H9 (cell line): ENCODE measurements at regions not wholly inside any gene's neighbourhood (a gene's known extent, or its start where the extent isn't known, plus 50 kb on each side); places are given as distances from the start of the nearest gene placed in this dataset.
A peak's percentile ranks its signal among the peaks of the same experiment; 100 is the strongest.

ENCODE experiments used
- DNase-seq: peaks from one replicate; pipeline ENCODE4 v3.0.0-alpha.2; 2017
- H2AFZ ChIP-seq: one replicate; pipeline ENCODE4 v1.6.1; 2013; ENCODE audit warnings: mild to moderate bottlenecking, low read length, control low read depth, moderate library complexity
- H2AK5ac ChIP-seq: 2 replicates; pipeline ENCODE4 v1.6.1; 2013; ENCODE audit warnings: low read length, control low read depth, mixed read lengths; ENCODE audit not compliant: insufficient read length
- H2BK120ac ChIP-seq: one replicate; pipeline ENCODE4 v1.6.1; 2013; ENCODE audit warnings: low read depth, mild to moderate bottlenecking, low read length, control low read depth, inconsistent platforms; ENCODE audit not compliant: poor library complexity, severe bottlenecking
- H2BK12ac ChIP-seq: 2 replicates; pipeline ENCODE4 v1.6.1; 2013; ENCODE audit warnings: low read length, control low read depth, mixed read lengths, low read depth; ENCODE audit not compliant: insufficient read length
- H2BK15ac ChIP-seq: 2 replicates; pipeline ENCODE4 v1.6.1; 2013; ENCODE audit warnings: low read depth, low read length, control low read depth
- H2BK20ac ChIP-seq: one replicate; pipeline ENCODE4 v1.6.1; 2013; ENCODE audit warnings: low read depth, mild to moderate bottlenecking, low read length, control low read depth, inconsistent platforms; ENCODE audit not compliant: poor library complexity, severe bottlenecking
- H2BK5ac ChIP-seq: 2 replicates; pipeline ENCODE4 v1.6.1; 2013; ENCODE audit warnings: low read length, control low read depth, mixed read lengths; ENCODE audit not compliant: insufficient read length
- H3K14ac ChIP-seq: 2 replicates; pipeline ENCODE4 v1.6.1; 2013; ENCODE audit warnings: low read length, control low read depth; ENCODE audit not compliant: insufficient read depth
- H3K18ac ChIP-seq: 2 replicates; pipeline ENCODE4 v1.6.1; 2013; ENCODE audit warnings: low read depth, mild to moderate bottlenecking, mixed read lengths, low read length, control low read depth; ENCODE audit not compliant: insufficient read length
- H3K23ac ChIP-seq: 2 replicates; pipeline ENCODE4 v1.6.1; 2013; ENCODE audit warnings: low read length, control low read depth, mixed read lengths, low read depth; ENCODE audit not compliant: insufficient read length
- H3K23me2 ChIP-seq: 2 replicates; pipeline ENCODE4 v1.6.1; 2013; ENCODE audit warnings: low read depth, mild to moderate bottlenecking, mixed read lengths, low read length, control low read depth; ENCODE audit not compliant: insufficient read length, poor library complexity, severe bottlenecking
- H3K27ac ChIP-seq: 2 replicates; pipeline ENCODE4 v1.5.1; 2013; ENCODE audit warnings: low read length, control low read depth, mixed read lengths, low read depth; ENCODE audit not compliant: insufficient read length
- H3K27me3 ChIP-seq: 2 replicates; pipeline ENCODE4 v1.6.1; 2013; ENCODE audit warnings: low read length, control low read depth, inconsistent platforms; ENCODE audit not compliant: insufficient read depth
- H3K4ac ChIP-seq: 2 replicates; pipeline ENCODE4 v1.6.1; 2013; ENCODE audit warnings: low read depth, mild to moderate bottlenecking, control low read depth, inconsistent platforms, low read length, moderate library complexity
- H3K4me1 ChIP-seq: 2 replicates; pipeline ENCODE4 v1.6.1; 2013; ENCODE audit warnings: low read length, control low read depth, inconsistent platforms; ENCODE audit not compliant: insufficient read depth
- H3K4me2 ChIP-seq: 2 replicates; pipeline ENCODE4 v1.6.1; 2013; ENCODE audit warnings: low read length, control low read depth, mixed read lengths; ENCODE audit not compliant: insufficient read length, insufficient read depth
- H3K56ac ChIP-seq: 2 replicates; pipeline ENCODE4 v1.6.1; 2013; ENCODE audit warnings: low read depth, mild to moderate bottlenecking, mixed read lengths, low read length, control low read depth; ENCODE audit not compliant: insufficient read length
- H3K79me1 ChIP-seq: 2 replicates; pipeline ENCODE4 v1.6.1; 2013; ENCODE audit warnings: low read depth, mild to moderate bottlenecking, moderate library complexity, low read length, control low read depth, inconsistent platforms; ENCODE audit not compliant: insufficient read depth, poor library complexity, severe bottlenecking
- H3K79me2 ChIP-seq: 2 replicates; pipeline ENCODE4 v1.6.1; 2013; ENCODE audit warnings: low read length, control low read depth, inconsistent platforms; ENCODE audit not compliant: insufficient read depth
- H3K9ac ChIP-seq: 2 replicates; pipeline ENCODE4 v1.6.1; 2013; ENCODE audit warnings: low read length, control low read depth, mixed read lengths; ENCODE audit not compliant: insufficient read length; ENCODE audit errors: extremely low read depth
- H3K9me3 ChIP-seq: one replicate; pipeline ENCODE4 v1.6.1; 2013; ENCODE audit warnings: low read depth, low read length, inconsistent platforms; ENCODE audit not compliant: control insufficient read depth
- H3T11ph ChIP-seq: one replicate; pipeline ENCODE4 v1.6.1; 2013; ENCODE audit warnings: mild to moderate bottlenecking, low read length, control low read depth, inconsistent platforms
- H4K20me1 ChIP-seq: one replicate; pipeline ENCODE4 v1.6.1; 2013; ENCODE audit not compliant: control insufficient read depth, insufficient read length, insufficient read depth
- H4K5ac ChIP-seq: 2 replicates; pipeline ENCODE4 v1.6.1; 2013; ENCODE audit warnings: low read depth, mild to moderate bottlenecking, mixed read lengths, low read length, control low read depth; ENCODE audit not compliant: insufficient read length
- H4K8ac ChIP-seq: replicated peaks from 2 replicates; pipeline ENCODE4 v1.6.1; 2013; ENCODE audit warnings: low read length, control low read depth, mixed read lengths, low read depth; ENCODE audit not compliant: insufficient read length
- H4K91ac ChIP-seq: 2 replicates; pipeline ENCODE4 v1.6.1; 2013; ENCODE audit warnings: low read depth, mild to moderate bottlenecking, moderate library complexity, mixed read lengths, low read length, control low read depth; ENCODE audit not compliant: insufficient read length
- H3K27ac Mint-ChIP-seq, 3 experiments: 2 replicates in 2 of 3; 3 replicates in 1 of 3; pipeline ENCODE4 v1.8.0; 2020 to 2021; ENCODE audit warnings: mixed read lengths in 3 of 3, mild to moderate bottlenecking in 1 of 3, moderate library complexity in 1 of 3
- H3K27me3 Mint-ChIP-seq: 2 replicates; pipeline ENCODE4 v1.8.0; 2021; ENCODE audit warnings: low read depth, mild to moderate bottlenecking, moderate library complexity, mixed read lengths
- H3K36me3 Mint-ChIP-seq, 3 experiments: 2 replicates in 2 of 3; 3 replicates in 1 of 3; pipeline ENCODE4 v1.8.0; 2020 to 2021; ENCODE audit warnings: low read depth in 3 of 3, mixed read lengths in 3 of 3; ENCODE audit not compliant: insufficient read depth in 1 of 3
- H3K4me1 Mint-ChIP-seq, 2 experiments: 2 replicates each; pipeline ENCODE4 v1.8.0; 2020; ENCODE audit warnings: mixed read lengths in 2 of 2
- H3K4me3 Mint-ChIP-seq, 2 experiments: 2 replicates in 1 of 2; 3 replicates in 1 of 2; pipeline ENCODE4 v1.8.0; 2020 to 2021; ENCODE audit warnings: mild to moderate bottlenecking in 2 of 2, mixed read lengths in 2 of 2, moderate library complexity in 1 of 2
- H3K9me3 Mint-ChIP-seq, 2 experiments: 2 replicates in 1 of 2; 3 replicates in 1 of 2; pipeline ENCODE4 v1.8.0; 2020; ENCODE audit warnings: mild to moderate bottlenecking in 2 of 2, mixed read lengths in 2 of 2, moderate library complexity in 1 of 2
- CTCF ChIP-seq: fragments of 200-600 bp; sonication (generic); conservative IDR thresholded peaks from 3 replicates; pipeline ENCODE4 v1.8.0; 2021; ENCODE audit warnings: antibody characterized with exemption, mild to moderate bottlenecking
- WGBS: extraction: QIAGEN DNeasy Blood & Tissue Kit; methylation state at CpG from one replicate; pipeline ENCODE4 v1.1.7; 2013; ENCODE audit warnings: missing lambda C conversion rate, low lambda C conversion rate, mixed read lengths; ENCODE audit not compliant: insufficient read length; ENCODE audit errors: extremely low coverage; 5-methylcytosine and 5-hydroxymethylcytosine counted together

DNA sequence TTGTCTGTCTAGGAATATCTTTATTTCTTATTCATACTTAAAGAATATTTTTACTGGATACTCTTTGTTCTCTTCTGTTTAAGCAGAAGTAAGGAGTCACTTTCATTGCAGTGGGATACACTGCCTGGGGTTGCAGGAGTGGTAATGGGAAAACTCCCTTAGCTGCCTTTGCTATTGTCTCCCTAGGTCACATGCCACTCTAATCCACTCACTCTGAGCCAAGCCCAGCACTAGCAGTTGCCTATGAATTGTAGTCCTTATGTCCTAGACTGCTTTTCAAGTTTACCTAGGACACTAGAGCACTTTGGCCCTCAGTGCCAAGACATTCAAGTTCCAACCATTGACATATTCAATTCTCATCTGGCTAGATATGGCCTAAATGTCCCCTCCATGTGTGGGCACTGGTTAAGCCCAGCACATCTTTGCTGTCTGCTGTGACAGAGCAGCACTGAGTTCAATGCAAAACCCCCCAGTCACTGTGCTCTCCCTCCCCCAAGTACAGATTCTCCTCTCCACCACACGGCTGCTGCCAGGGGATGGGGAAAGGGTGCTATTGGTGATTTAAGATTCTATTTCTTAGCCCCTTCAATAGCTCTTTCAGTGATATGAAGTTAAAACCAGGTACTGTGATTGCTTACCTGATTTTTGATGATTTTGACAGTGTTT, 991.7 kb upstream of the KCND2 start:
- WGBS, result no CpG with 5 or more reads among the region's 1 CpG
- no peaks in the 10 kb centered on the region for H3K27me3 ChIP-seq
- Mint-ChIP-seq H3K36me3 (no peaks in the 10 kb centered on the region), H3K27ac (peak overlapping the region in 2 of 3 experiments; percentile 6 to 15; a peak in 2 of 7 replicates), H3K9me3 (no peaks in the 10 kb centered on the region), H3K27me3 (no peaks in the 10 kb centered on the region), H3K4me3 (no peak overlapping the region), H3K4me1 (peaks cover 5 to 6% of the 10 kb centered on the region in 2 experiments; a peak in 3 of 4 replicates)
- H2BK20ac ChIP-seq, result no peak overlapping the region
- no peak overlapping the region for H2BK12ac ChIP-seq
- no peak overlapping the region for H2AK5ac ChIP-seq
- no peaks in the 10 kb centered on the region for H3K4me1 ChIP-seq
- H3K18ac ChIP-seq, result no peak overlapping the region
- no peak overlapping the region for H3K56ac ChIP-seq
- H3K23me2 ChIP-seq, result no peaks in the 10 kb centered on the region
- no peaks in the 10 kb centered on the region for H3K79me2 ChIP-seq
- no peak overlapping the region for H4K8ac ChIP-seq
- no peak overlapping the region for H3K27ac ChIP-seq
- DNase-seq, result no peak
- no peaks in the 10 kb centered on the region for H3K9me3 ChIP-seq
- no peaks in the 10 kb centered on the region for H3K79me1 ChIP-seq
- no peak overlapping the region for H3K9ac ChIP-seq
- no peak overlapping the region for H3T11ph ChIP-seq
- H3K4me2 ChIP-seq, result no peak overlapping the region
- H4K5ac ChIP-seq, result no peak overlapping the region
- H3K4ac ChIP-seq, result no peak overlapping the region
- H2AFZ ChIP-seq, result no peak overlapping the region
- no peaks in the 10 kb centered on the region for H4K20me1 ChIP-seq
- no peak overlapping the region for H3K23ac ChIP-seq
- no peak overlapping the region for H2BK120ac ChIP-seq
- H2BK15ac ChIP-seq, result no peak overlapping the region
- TF ChIP-seq CTCF, result no peak
- no peak overlapping the region for H3K14ac ChIP-seq
- no peak overlapping the region for H2BK5ac ChIP-seq
- no peak overlapping the region for H4K91ac ChIP-seq
